A549 (cell line): ENCODE measurements at regions not wholly inside any gene's neighbourhood (a gene's known extent, or its start where the extent isn't known, plus 50 kb on each side); places are given as distances from the start of the nearest gene placed in this dataset.

ENCODE experiments used
- CHD2 ChIP-seq: fragments of 150-350 bp; IDR thresholded peaks from 2 replicates; pipeline ENCODE4 v1.6.1; 2014; ENCODE audit warnings: low read length; ENCODE audit not compliant: partially characterized antibody
- ELK1 ChIP-seq: fragments of 150-350 bp; IDR thresholded peaks from 2 replicates; pipeline ENCODE4 v1.6.1; 2014; ENCODE audit warnings: low read depth, mild to moderate bottlenecking, low read length
- EP300 ChIP-seq, 2 experiments: fragments of >200 bp; sonication (Bioruptor Twin); formaldehyde crosslinking; IDR thresholded peaks; 2 replicates in 1 of 2; 3 replicates in 1 of 2; pipeline ENCODE4 v1.6.1; 2016 to 2017
- MAFK ChIP-seq: fragments of 450-650 bp; IDR thresholded peaks from 2 replicates; pipeline ENCODE4 v1.6.1; 2014; ENCODE audit not compliant: partially characterized antibody
- NPAS2 ChIP-seq: fragments of 250-450 bp; sonication (Bioruptor Pico); IDR thresholded peaks from 2 replicates; pipeline ENCODE4 v1.8.0; 2022; ENCODE audit warnings: mild to moderate bottlenecking, moderate library complexity, borderline replicate concordance
- POLR2A ChIP-seq: IDR thresholded peaks from 2 replicates; pipeline ENCODE4 v1.6.1; 2012; ENCODE audit warnings: mild to moderate bottlenecking, low read length
- RAD21 ChIP-seq, 2 experiments: fragments of >200 bp in 1 of 2; sonication (Bioruptor Twin) in 1 of 2; formaldehyde crosslinking in 1 of 2; IDR thresholded peaks in 1 of 2; conservative IDR thresholded peaks in 1 of 2; 2 replicates in 1 of 2; 3 replicates in 1 of 2; pipeline ENCODE4 v1.6.1; 2012 to 2018; ENCODE audit warnings: inconsistent platforms in 1 of 2
- RFX5 ChIP-seq: fragments of 450-650 bp; IDR thresholded peaks from 2 replicates; pipeline ENCODE4 v1.7.1; 2014; ENCODE audit warnings: antibody characterized with exemption, mild to moderate bottlenecking, moderate library complexity
- RNF2 ChIP-seq: fragments of 200-600 bp; sonication (generic); IDR thresholded peaks from 2 replicates; pipeline ENCODE4 v1.6.1; 2016; ENCODE audit warnings: low read depth, mild to moderate bottlenecking, antibody characterized with exemption, moderate library complexity, borderline replicate concordance
- SMC3 ChIP-seq: fragments of >200 bp; sonication (Bioruptor Twin); formaldehyde crosslinking; IDR thresholded peaks from 3 replicates; pipeline ENCODE4 v1.6.1; 2018; ENCODE audit warnings: inconsistent platforms
- USF2 ChIP-seq: fragments of 450-650 bp; IDR thresholded peaks from 2 replicates; pipeline ENCODE4 v1.6.1; 2014; ENCODE audit warnings: antibody characterized with exemption
- TF ChIP-seq, protein P1 (sequence below): fragments of >200 bp; sonication (Bioruptor Twin); formaldehyde crosslinking; IDR thresholded peaks from 3 replicates; pipeline ENCODE4 v1.5.1; 2016
- TF ChIP-seq, protein P2 (sequence below): fragments of >200 bp; sonication (Bioruptor Twin); formaldehyde crosslinking; IDR thresholded peaks from 2 replicates; pipeline ENCODE4 v1.6.1; 2016

DNA sequence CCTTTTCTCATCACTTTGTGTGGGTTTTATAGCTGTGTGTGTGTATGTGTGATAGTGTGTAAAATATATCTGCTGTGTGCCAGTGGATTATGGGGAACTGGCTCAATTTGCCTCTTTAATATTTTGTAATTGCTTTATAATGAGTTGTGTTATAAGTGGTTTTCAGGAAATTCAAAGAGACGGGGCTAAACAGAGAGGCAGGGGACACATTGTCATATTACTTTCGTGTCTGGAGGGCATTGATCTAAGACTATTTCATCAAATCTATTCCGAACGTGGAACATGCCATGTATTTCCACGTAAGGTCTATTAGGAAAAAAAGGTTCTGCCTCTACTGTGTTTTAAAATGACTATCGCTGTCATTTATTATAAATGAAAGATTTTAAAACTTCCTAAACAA lies 793.2 kb upstream of the TMEM132C start:
- TF ChIP-seq EP300 (IDR thresholded peaks at IDR 0.05) (no peak), ELK1 (no peak), MAFK (no peak), USF2 (no peak), RFX5 (no peak), RAD21 (conservative IDR thresholded peaks at IDR 0.05 in 1 of 2, IDR thresholded peaks at IDR 0.05 in 1 of 2) (no peak), SMC3 (no peak), POLR2A (no peak), RNF2 (no peak), CHD2 (no peak), NPAS2 (CRISPR knock-in tag) (no peak)
- TF ChIP-seq, protein P1, sequence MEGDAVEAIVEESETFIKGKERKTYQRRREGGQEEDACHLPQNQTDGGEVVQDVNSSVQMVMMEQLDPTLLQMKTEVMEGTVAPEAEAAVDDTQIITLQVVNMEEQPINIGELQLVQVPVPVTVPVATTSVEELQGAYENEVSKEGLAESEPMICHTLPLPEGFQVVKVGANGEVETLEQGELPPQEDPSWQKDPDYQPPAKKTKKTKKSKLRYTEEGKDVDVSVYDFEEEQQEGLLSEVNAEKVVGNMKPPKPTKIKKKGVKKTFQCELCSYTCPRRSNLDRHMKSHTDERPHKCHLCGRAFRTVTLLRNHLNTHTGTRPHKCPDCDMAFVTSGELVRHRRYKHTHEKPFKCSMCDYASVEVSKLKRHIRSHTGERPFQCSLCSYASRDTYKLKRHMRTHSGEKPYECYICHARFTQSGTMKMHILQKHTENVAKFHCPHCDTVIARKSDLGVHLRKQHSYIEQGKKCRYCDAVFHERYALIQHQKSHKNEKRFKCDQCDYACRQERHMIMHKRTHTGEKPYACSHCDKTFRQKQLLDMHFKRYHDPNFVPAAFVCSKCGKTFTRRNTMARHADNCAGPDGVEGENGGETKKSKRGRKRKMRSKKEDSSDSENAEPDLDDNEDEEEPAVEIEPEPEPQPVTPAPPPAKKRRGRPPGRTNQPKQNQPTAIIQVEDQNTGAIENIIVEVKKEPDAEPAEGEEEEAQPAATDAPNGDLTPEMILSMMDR, result no peak
- TF ChIP-seq, protein P2, sequence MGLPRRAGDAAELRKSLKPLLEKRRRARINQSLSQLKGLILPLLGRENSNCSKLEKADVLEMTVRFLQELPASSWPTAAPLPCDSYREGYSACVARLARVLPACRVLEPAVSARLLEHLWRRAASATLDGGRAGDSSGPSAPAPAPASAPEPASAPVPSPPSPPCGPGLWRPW, result no peak
